ENCODE measurements at regions not wholly inside any gene's neighbourhood (a gene's known extent, or its start where the extent isn't known, plus 50 kb on each side); places are given as distances from the start of the nearest gene placed in this dataset.

GRCh38 chr3:3902161-3902560, 102.9 kb downstream of the LRRN1 start:
- H3K27me3 ChIP-seq (ENCODE audit: insufficient read depth), result no peaks in the 10 kb centered on the region
- no peaks in the 10 kb centered on the region for H3F3A ChIP-seq (replicated peaks; ENCODE audit: insufficient read depth)
- H4K20me1 ChIP-seq (ENCODE audit: insufficient read depth), result no peaks in the 10 kb centered on the region
- H3K27ac ChIP-seq (ENCODE audit: low read depth in 2 of 2, low read length in 1 of 2), result no peak overlapping the region
- CTCF ChIA-PET, result no interaction called here
- TF ChIP-seq, protein P1, sequence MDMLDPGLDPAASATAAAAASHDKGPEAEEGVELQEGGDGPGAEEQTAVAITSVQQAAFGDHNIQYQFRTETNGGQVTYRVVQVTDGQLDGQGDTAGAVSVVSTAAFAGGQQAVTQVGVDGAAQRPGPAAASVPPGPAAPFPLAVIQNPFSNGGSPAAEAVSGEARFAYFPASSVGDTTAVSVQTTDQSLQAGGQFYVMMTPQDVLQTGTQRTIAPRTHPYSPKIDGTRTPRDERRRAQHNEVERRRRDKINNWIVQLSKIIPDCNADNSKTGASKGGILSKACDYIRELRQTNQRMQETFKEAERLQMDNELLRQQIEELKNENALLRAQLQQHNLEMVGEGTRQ (IDR thresholded peaks at IDR 0.05; ENCODE audit: borderline replicate concordance, low read depth, low read length), result no peak
- no peak for TF ChIP-seq RAD21 (IDR thresholded peaks at IDR 0.05; ENCODE audit: low read length)
- TF ChIP-seq FOXJ3 (CRISPR knock-in tag; IDR thresholded peaks at IDR 0.05), result no peak
- TF ChIP-seq NFIC (IDR thresholded peaks at IDR 0.05; ENCODE audit: borderline replicate concordance), result no peak
- no peak for TF ChIP-seq POLR2AphosphoS5 (IDR thresholded peaks at IDR 0.05; ENCODE audit: low read depth, low read length)
- no peak for TF ChIP-seq EZH2phosphoT487 (IDR thresholded peaks at IDR 0.05; ENCODE audit: borderline replicate concordance, low read depth)
- TF ChIP-seq TCF12 (IDR thresholded peaks at IDR 0.05), result no peak
- no peak for TF ChIP-seq TEAD4 (IDR thresholded peaks at IDR 0.05; ENCODE audit: borderline replicate concordance, insufficient read depth)
- TF ChIP-seq MAX (IDR thresholded peaks at IDR 0.05; ENCODE audit: low read depth), result no peak
- TF ChIP-seq, protein P2, sequence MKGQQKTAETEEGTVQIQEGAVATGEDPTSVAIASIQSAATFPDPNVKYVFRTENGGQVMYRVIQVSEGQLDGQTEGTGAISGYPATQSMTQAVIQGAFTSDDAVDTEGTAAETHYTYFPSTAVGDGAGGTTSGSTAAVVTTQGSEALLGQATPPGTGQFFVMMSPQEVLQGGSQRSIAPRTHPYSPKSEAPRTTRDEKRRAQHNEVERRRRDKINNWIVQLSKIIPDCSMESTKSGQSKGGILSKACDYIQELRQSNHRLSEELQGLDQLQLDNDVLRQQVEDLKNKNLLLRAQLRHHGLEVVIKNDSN (IDR thresholded peaks at IDR 0.05; ENCODE audit: borderline replicate concordance, low read depth), result no peak
- no peak for TF ChIP-seq GATA2 (CRISPR knock-in tag; IDR thresholded peaks at IDR 0.05)
- no peak for TF ChIP-seq PBX3 (IDR thresholded peaks at IDR 0.05)
- no peak for TF ChIP-seq RFX5 (IDR thresholded peaks at IDR 0.05; ENCODE audit: low read length)
- no peak for TF ChIP-seq MEF2A (IDR thresholded peaks at IDR 0.05; ENCODE audit: borderline replicate concordance, low read depth)
- TF ChIP-seq YY1 (IDR thresholded peaks at IDR 0.05; ENCODE audit: low read depth), result no peak
- TF ChIP-seq, protein P3, sequence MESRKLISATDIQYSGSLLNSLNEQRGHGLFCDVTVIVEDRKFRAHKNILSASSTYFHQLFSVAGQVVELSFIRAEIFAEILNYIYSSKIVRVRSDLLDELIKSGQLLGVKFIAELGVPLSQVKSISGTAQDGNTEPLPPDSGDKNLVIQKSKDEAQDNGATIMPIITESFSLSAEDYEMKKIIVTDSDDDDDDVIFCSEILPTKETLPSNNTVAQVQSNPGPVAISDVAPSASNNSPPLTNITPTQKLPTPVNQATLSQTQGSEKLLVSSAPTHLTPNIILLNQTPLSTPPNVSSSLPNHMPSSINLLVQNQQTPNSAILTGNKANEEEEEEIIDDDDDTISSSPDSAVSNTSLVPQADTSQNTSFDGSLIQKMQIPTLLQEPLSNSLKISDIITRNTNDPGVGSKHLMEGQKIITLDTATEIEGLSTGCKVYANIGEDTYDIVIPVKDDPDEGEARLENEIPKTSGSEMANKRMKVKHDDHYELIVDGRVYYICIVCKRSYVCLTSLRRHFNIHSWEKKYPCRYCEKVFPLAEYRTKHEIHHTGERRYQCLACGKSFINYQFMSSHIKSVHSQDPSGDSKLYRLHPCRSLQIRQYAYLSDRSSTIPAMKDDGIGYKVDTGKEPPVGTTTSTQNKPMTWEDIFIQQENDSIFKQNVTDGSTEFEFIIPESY (IDR thresholded peaks at IDR 0.05; ENCODE audit: borderline replicate concordance, low read depth), result no peak
- TF ChIP-seq RCOR1 (IDR thresholded peaks at IDR 0.05; ENCODE audit: low read length), result no peak
- no peak for TF ChIP-seq FOSL2 (IDR thresholded peaks at IDR 0.05; ENCODE audit: borderline replicate concordance, low read depth)
- TF ChIP-seq MXI1 (IDR thresholded peaks at IDR 0.05; ENCODE audit: low read depth, low read length), result no peak
- no peaks in the 10 kb centered on the region for H3K79me2 ChIP-seq (ENCODE audit: insufficient read depth)
- peaks cover 9% of the 10 kb centered on the region; the same call in 1 of the 2 replicates for H3K9me3 ChIP-seq
- no peak overlapping the region for H3K4me2 ChIP-seq
- DNase-seq, result no peak
- no peaks in the 10 kb centered on the region for H3K9me2 ChIP-seq
- H3K4me3 ChIP-seq (ENCODE audit: low read depth in 2 of 2, low read length in 1 of 2), result no peak overlapping the region
- H3K9ac ChIP-seq, result no peak overlapping the region
- no peaks in the 10 kb centered on the region; a peak in 1 of 4 replicates for H3K4me1 ChIP-seq (ENCODE audit: control insufficient read depth in 1 of 2, insufficient read depth in 2 of 2, low read depth in 1 of 2, low read length in 1 of 2)
- 0% methylated on average over 1 of the region's 1 CpG for WGBS (ENCODE audit: low lambda C conversion rate)
- H2AFZ ChIP-seq (ENCODE audit: low read depth), result no peak overlapping the region
- POLR2A ChIA-PET, result no interaction called here
- no peaks in the 10 kb centered on the region for H3K36me3 ChIP-seq (replicated peaks in 1 of 2; ENCODE audit: control insufficient read depth in 1 of 2, insufficient read depth in 2 of 2, low read length in 1 of 2)
